K562 (cell line): ENCODE measurements at regions not wholly inside any gene's neighbourhood (a gene's known extent, or its start where the extent isn't known, plus 50 kb on each side); places are given as distances from the start of the nearest gene placed in this dataset.

Experiments used
- ATAC-seq: fragments of 200-7000 bp; cut with Tn5 transposase; 3 replicates; pipeline ENCODE4 v1.9.1; 2020; ENCODE audit warnings: moderate library complexity
- BruUV-seq: library from RNA; stranded (reverse); fragments of 400-500 nt; replicated peaks from 2 replicates; lab custom pipeline; 2021; lab: Mats Ljungman, UMichigan
- CTCF ChIA-PET: fragments of 300-600 bp; formaldehyde crosslinking; extraction: SDS; loops from one replicate; lab custom pipeline; 2021; ENCODE audit warnings: low intra/inter-chr PET ratio; lab: Yijun Ruan, JAX
- POLR2A ChIA-PET: fragments of 300-600, 350-650 bp; sonication (Branson Sonifier 250); formaldehyde crosslinking; extraction: SDS; loops from one replicate; lab custom pipeline; 2021; ENCODE audit warnings: antibody characterized with exemption, inconsistent platforms; lab: Yijun Ruan, JAX
- DNase-seq, 4 experiments: peaks; one replicate each; pipeline versions ENCODE4 v3.0.0 to v3.0.0-alpha.2; 2011 to 2018; ENCODE audit warnings: low spot score in 3 of 4, mixed read lengths in 3 of 4; ENCODE audit errors: extremely low read depth in 1 of 4
- FAIRE-seq: peaks from 2 replicates; lab custom pipeline; 2011; peaks lifted over from hg19 to GRCh38; lab: Jason Lieb, UNC
- H2AFZ ChIP-seq: 2 replicates; pipeline ENCODE4 v1.6.0; 2011; ENCODE audit warnings: low read depth, low read length, control low read depth, inconsistent platforms
- H3K27ac ChIP-seq: fragments of 200-600 bp; 3 replicates; pipeline ENCODE4 v1.8.0; 2011; ENCODE audit warnings: low read depth, mild to moderate bottlenecking, control low read depth, inconsistent platforms, low read length, moderate library complexity, mixed read lengths; ENCODE audit errors: extremely low read depth
- H3K27me3 ChIP-seq, 2 experiments: fragments of 300-600 bp in 1 of 2; 2 replicates in 1 of 2; 3 replicates in 1 of 2; pipeline versions ENCODE4 v1.6.0 to v1.8.0; 2011; ENCODE audit warnings: inconsistent platforms in 2 of 2, low read length in 2 of 2, mild to moderate bottlenecking in 1 of 2, mixed read lengths in 1 of 2, moderate library complexity in 1 of 2; ENCODE audit not compliant: control insufficient read depth in 2 of 2, insufficient read depth in 2 of 2
- H3K36me3 ChIP-seq: fragments of 300-600 bp; 3 replicates; pipeline ENCODE4 v1.8.0; 2011; ENCODE audit warnings: mild to moderate bottlenecking, low read length, inconsistent platforms; ENCODE audit not compliant: control insufficient read depth, insufficient read depth
- H3K4me1 ChIP-seq, 2 experiments: fragments of 200-600 bp in 1 of 2; replicated peaks in 1 of 2; 2 replicates in 1 of 2; 3 replicates in 1 of 2; pipeline versions ENCODE4 v1.5.1 to v1.8.0; 2011; ENCODE audit warnings: inconsistent platforms in 2 of 2, low read length in 2 of 2, mild to moderate bottlenecking in 1 of 2, mixed read lengths in 1 of 2, moderate library complexity in 1 of 2; ENCODE audit not compliant: control insufficient read depth in 2 of 2, insufficient read depth in 2 of 2
- H3K4me2 ChIP-seq: 2 replicates; pipeline ENCODE4 v1.6.1; 2011; ENCODE audit warnings: low read length, control low read depth, inconsistent platforms, mixed read lengths; ENCODE audit not compliant: insufficient read depth
- H3K4me3 ChIP-seq: fragments of 200-600 bp; sonication (generic), shearing (Covaris generic); 2 replicates; pipeline ENCODE4 v1.5.1; 2016; ENCODE audit warnings: control low read depth, inconsistent platforms
- H3K79me2 ChIP-seq: fragments of 200-600 bp; 3 replicates; pipeline ENCODE4 v1.8.0; 2011; ENCODE audit warnings: low read length, inconsistent platforms; ENCODE audit not compliant: control insufficient read depth, insufficient read depth
- H3K9ac ChIP-seq, 2 experiments: 2 replicates each; pipeline versions ENCODE4 v1.6.0 to v1.6.1; 2011; ENCODE audit warnings: low read depth in 2 of 2, low read length in 2 of 2, control low read depth in 1 of 2, inconsistent platforms in 1 of 2, mild to moderate bottlenecking in 1 of 2, mixed read lengths in 1 of 2; ENCODE audit not compliant: insufficient read depth in 1 of 2
- H3K9me1 ChIP-seq: one replicate; pipeline ENCODE4 v1.6.0; 2011; ENCODE audit warnings: inconsistent platforms, mild to moderate bottlenecking, low read length, moderate library complexity; ENCODE audit not compliant: control insufficient read depth, insufficient read depth
- H3K9me3 ChIP-seq: replicated peaks from 2 replicates; pipeline ENCODE4 v1.5.1; 2011; ENCODE audit warnings: low read depth, low read length, inconsistent platforms; ENCODE audit not compliant: control insufficient read depth, insufficient read depth
- H4K20me1 ChIP-seq: replicated peaks from 2 replicates; pipeline ENCODE4 v1.6.1; 2011; ENCODE audit warnings: low read length, inconsistent platforms, mixed read lengths; ENCODE audit not compliant: control insufficient read depth, insufficient read depth
- BHLHE40 ChIP-seq: IDR thresholded peaks from 2 replicates; pipeline ENCODE4 v1.6.1; 2011; ENCODE audit warnings: low read length, improper control_type of control experiment
- CBFA2T3 ChIP-seq: fragments of 450-650 bp; IDR thresholded peaks from 2 replicates; pipeline ENCODE4 v1.6.1; 2017
- FOXA3 ChIP-seq, 2 experiments: fragments of 450-650 bp in 1 of 2; sonication (generic) in 1 of 2; formaldehyde crosslinking; IDR thresholded peaks in 1 of 2; conservative IDR thresholded peaks in 1 of 2; 2 replicates each; pipeline versions ENCODE4 v1.4.0 to v1.8.0; 2020 to 2022; ENCODE audit warnings: mild to moderate bottlenecking in 2 of 2, missing genetic modification reagents in 1 of 2
- LCOR ChIP-seq: sonication (generic); formaldehyde crosslinking; IDR thresholded peaks from 2 replicates; pipeline ENCODE4 v1.8.0; 2022; ENCODE audit warnings: mild to moderate bottlenecking, missing genetic modification reagents
- MAZ ChIP-seq, 2 experiments: fragments of 450-650 bp in 1 of 2; sonication (generic) in 1 of 2; formaldehyde crosslinking; IDR thresholded peaks in 1 of 2; conservative IDR thresholded peaks in 1 of 2; 2 replicates each; pipeline versions ENCODE4 v1.4.0 to v1.5.0; 2020; ENCODE audit warnings: mild to moderate bottlenecking in 1 of 2, missing genetic modification reagents in 1 of 2
- PHTF2 ChIP-seq: fragments of 250-450 bp; sonication (Bioruptor Pico); IDR thresholded peaks from 2 replicates; pipeline ENCODE4 v1.5.0; 2021; ENCODE audit warnings: mild to moderate bottlenecking
- RBM39 ChIP-seq: fragments of 200-400 bp; formaldehyde crosslinking; optimal IDR thresholded peaks from 2 replicates; pipeline ENCODE3; 2018; ENCODE audit warnings: low read depth, low read length
- RNF2 ChIP-seq: sonication (generic); IDR thresholded peaks from 2 replicates; pipeline ENCODE4 v1.6.1; 2016
- SLC30A9 ChIP-seq: fragments of 250-450 bp; sonication (Bioruptor Pico); IDR thresholded peaks from 2 replicates; pipeline ENCODE4 v1.8.0; 2022; ENCODE audit warnings: mild to moderate bottlenecking, moderate library complexity
- ZNF609 ChIP-seq: sonication (generic); formaldehyde crosslinking; IDR thresholded peaks from 2 replicates; pipeline ENCODE4 v1.8.1; 2023; ENCODE audit warnings: missing genetic modification reagents, mild to moderate bottlenecking, borderline replicate concordance
- WGBS: fragments of 100-300 bp; shearing (Covaris generic); methylation state at CpG from one replicate; pipeline ENCODE4 v1.1.6; 2016; ENCODE audit warnings: low coverage, mixed read lengths; ENCODE audit not compliant: insufficient coverage; ENCODE audit errors: missing lambda C conversion rate; 5-methylcytosine and 5-hydroxymethylcytosine counted together
- in situ Hi-C: fragments of 300-500 bp; cut with MboI; formaldehyde crosslinking; loops from 4 replicates; pipeline ENCODE4 v1.15.0; 2018; ENCODE audit warnings: inconsistent platforms, mixed read lengths
- intact Hi-C: fragments of 100-400 bp; cut with micrococcal nuclease; formaldehyde crosslinking; loops from 2 replicates; pipeline ENCODE4 v1.14.2; 2022

DNA sequence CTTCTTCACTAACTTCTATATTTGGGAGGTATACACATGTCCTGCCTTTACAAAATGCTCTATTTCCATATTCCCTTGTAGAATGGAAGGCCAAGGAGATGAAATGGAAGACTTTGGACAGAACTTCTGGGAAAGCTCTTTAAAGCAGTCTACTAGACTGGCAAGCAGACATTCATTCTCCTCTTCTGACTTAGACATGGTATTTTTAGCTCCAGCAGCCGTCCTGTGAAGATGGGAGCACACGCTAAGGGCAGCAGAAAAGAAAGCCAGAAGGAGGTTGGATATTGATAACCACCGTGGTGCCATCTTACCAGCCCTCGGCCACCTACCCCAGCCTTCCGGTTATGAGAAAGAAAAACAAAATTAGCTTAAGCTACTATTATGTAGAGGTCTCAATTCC, 70.1 kb upstream of the E2F3 start:
- POLR2A ChIA-PET: interaction anchor here (0.9 kb wide), 1 partner anchor 14 kb away, joined by 3 read pairs; no protein-coding TSS in a partner anchor
- no peak overlapping the region for H3K27ac ChIP-seq
- CTCF ChIA-PET: no interaction called here
- H3K79me2 ChIP-seq: no peaks in the 10 kb centered on the region
- no TSS peak for BruUV-seq
- H3K4me3 ChIP-seq: no peak overlapping the region
- intact Hi-C loops: no loop called here
- H3K9ac ChIP-seq: no peak overlapping the region
- no peaks in the 10 kb centered on the region for H4K20me1 ChIP-seq
- peaks cover 5% of the 10 kb centered on the region; the same call in 1 of the 2 replicates for H3K9me3 ChIP-seq
- H3K4me2 ChIP-seq: no peak overlapping the region
- H3K4me1 ChIP-seq: peaks cover 0 to 15% of the 10 kb centered on the region in 2 experiments; a peak in 4 of 5 replicates
- in situ Hi-C loops: no loop called here
- no peaks in the 10 kb centered on the region for H3K9me1 ChIP-seq
- FAIRE-seq (no peak), ATAC-seq (no peak), DNase-seq (no peak)
- H2AFZ ChIP-seq: no peak overlapping the region; the same call in 1 of the 2 replicates
- H3K27me3 ChIP-seq: no peaks in the 10 kb centered on the region
- WGBS: 48% methylated on average over 5 of the region's 5 CpGs
- TF ChIP-seq RNF2 (no peak), ZNF609 (CRISPR knock-in tag) (no peak), SLC30A9 (no peak), CBFA2T3 (no peak), PHTF2 (CRISPR knock-in tag) (no peak), FOXA3 (CRISPR knock-in tag; conservative IDR thresholded peaks at IDR 0.05 in 1 of 2, IDR thresholded peaks at IDR 0.05 in 1 of 2) (no peak), BHLHE40 (no peak), MAZ (CRISPR knock-in tag; conservative IDR thresholded peaks at IDR 0.05 in 1 of 2, IDR thresholded peaks at IDR 0.05 in 1 of 2) (no peak), RBM39 (no peak), LCOR (CRISPR knock-in tag) (no peak)
- H3K36me3 ChIP-seq: no peaks in the 10 kb centered on the region
